Thoracic aorta (tissue), 2 donors: ENCODE measurements at regions not wholly inside any gene's neighbourhood (a gene's known extent, or its start where the extent isn't known, plus 50 kb on each side); places are given as distances from the start of the nearest gene placed in this dataset.
A peak's percentile ranks its signal among the peaks of the same experiment; 100 is the strongest.

Experiments
- ATAC-seq: fragments of 150-250 bp; one replicate; pipeline ENCODE4 v1.8.0; 2017; ENCODE audit warnings: low read depth; ENCODE audit not compliant: insufficient number of reproducible peaks, low FRiP score
- DNase-seq: peaks from one replicate; pipeline ENCODE4 v3.0.0-alpha.2; 2020; ENCODE audit warnings: low spot score
- H3K27ac ChIP-seq, 2 donors: fragments of 200-600 bp; sonication (generic); 1 replicate in 1 of 2; 2 replicates in 1 of 2; pipeline ENCODE4 v1.5.1; 2016; ENCODE audit warnings: mild to moderate bottlenecking in 2 of 2, moderate library complexity in 2 of 2
- H3K27me3 ChIP-seq: fragments of 200-600 bp; sonication (generic); replicated peaks from 2 replicates; pipeline ENCODE4 v1.6.0; 2016; ENCODE audit warnings: mild to moderate bottlenecking; ENCODE audit not compliant: insufficient read depth
- H3K36me3 ChIP-seq: fragments of 200-600 bp; sonication (generic); one replicate; pipeline ENCODE4 v1.5.1; 2016
- H3K4me1 ChIP-seq, 2 donors: fragments of 200-600 bp; sonication (generic); 1 replicate in 1 of 2; 2 replicates in 1 of 2; pipeline versions ENCODE4 v1.5.1 to v1.6.0; 2016; ENCODE audit warnings: low read depth in 2 of 2, mild to moderate bottlenecking in 1 of 2; ENCODE audit not compliant: control insufficient read depth in 1 of 2
- H3K4me3 ChIP-seq: fragments of 200-600 bp; sonication (generic); 2 replicates; pipeline ENCODE4 v1.5.1; 2016; ENCODE audit warnings: mild to moderate bottlenecking
- H3K9me3 ChIP-seq: fragments of 200-600 bp; sonication (generic); 2 replicates; pipeline ENCODE4 v1.5.1; 2016
- CTCF ChIP-seq: fragments of 200-600 bp; sonication (generic); IDR thresholded peaks from one replicate; pipeline ENCODE4 v1.5.1; 2019; ENCODE audit warnings: antibody characterized with exemption

- Histone ChIP-seq H3K36me3 (no peaks in the 10 kb centered on the region), H3K27ac (no peak overlapping the region), H3K4me1 (peaks cover 4% of the 10 kb centered on the region in 2 donors), H3K27me3 (no peaks in the 10 kb centered on the region), H3K9me3 (no peaks in the 10 kb centered on the region), H3K4me3 (no peak overlapping the region)
- ATAC-seq (no peak), DNase-seq (no peak)
- TF ChIP-seq CTCF, result no peak
These were observed 223.1 kb upstream of the PKN2 start for GRCh38 chr1:88461007-88461406.

GRCh38 chr1:88462096-88462487, 222.0 kb upstream of the PKN2 start:
- ATAC-seq (no peak), DNase-seq (no peak)
- H3K27me3 ChIP-seq, result no peaks in the 10 kb centered on the region
- peaks cover 4% of the 10 kb centered on the region in 2 donors for H3K4me1 ChIP-seq
- no peaks in the 10 kb centered on the region for H3K36me3 ChIP-seq
- TF ChIP-seq CTCF, result no peak
- H3K4me3 ChIP-seq, result peak overlapping the region; percentile 62
- no peaks in the 10 kb centered on the region for H3K9me3 ChIP-seq
- H3K27ac ChIP-seq, result no peak overlapping the region

- peaks cover 4% of the 10 kb centered on the region in 2 donors for H3K4me1 ChIP-seq
- no peaks in the 10 kb centered on the region for H3K9me3 ChIP-seq
- peak overlapping the region; percentile 62 for H3K4me3 ChIP-seq
- ATAC-seq, result no peak
- H3K27ac ChIP-seq, result no peak overlapping the region
- no peak for DNase-seq
- no peak for TF ChIP-seq CTCF
- H3K36me3 ChIP-seq, result no peaks in the 10 kb centered on the region
- no peaks in the 10 kb centered on the region for H3K27me3 ChIP-seq
These were observed 221.4 kb upstream of the PKN2 start for GRCh38 chr1:88462488-88463261.

- no peaks in the 10 kb centered on the region for H3K9me3 ChIP-seq
- DNase-seq, result no peak
- no peaks in the 10 kb centered on the region for H3K27me3 ChIP-seq
- TF ChIP-seq CTCF, result no peak
- peaks cover 4% of the 10 kb centered on the region in 2 donors for H3K4me1 ChIP-seq
- no peak overlapping the region for H3K4me3 ChIP-seq
- no peak for ATAC-seq
- H3K27ac ChIP-seq, result no peak overlapping the region
- no peaks in the 10 kb centered on the region for H3K36me3 ChIP-seq
These were observed 220.6 kb upstream of the PKN2 start for GRCh38 chr1:88463401-88463985.

GRCh38 chr1:88466011-88466410, 218.1 kb upstream of the PKN2 start:
- no peaks in the 10 kb centered on the region for H3K9me3 ChIP-seq
- no peak for DNase-seq
- no peak for ATAC-seq
- no peaks in the 10 kb centered on the region for H3K27me3 ChIP-seq
- no peaks in the 10 kb centered on the region for H3K36me3 ChIP-seq
- peaks cover 4% of the 10 kb centered on the region in 2 donors for H3K4me1 ChIP-seq
- H3K27ac ChIP-seq, result no peak overlapping the region
- no peak overlapping the region for H3K4me3 ChIP-seq
- TF ChIP-seq CTCF, result no peak
